Neutrophil (primary cell): ENCODE measurements at regions not wholly inside any gene's neighbourhood (a gene's known extent, or its start where the extent isn't known, plus 50 kb on each side); places are given as distances from the start of the nearest gene placed in this dataset.

Experiments used
- H3K27ac ChIP-seq: fragments of 200-600 bp; sonication (generic); 2 replicates; pipeline ENCODE4 v1.5.1; 2016; ENCODE audit warnings: mild to moderate bottlenecking, moderate library complexity
- H3K27me3 ChIP-seq: fragments of 200-600 bp; sonication (generic); 2 replicates; pipeline ENCODE4 v1.6.0; 2016; ENCODE audit warnings: mild to moderate bottlenecking
- H3K36me3 ChIP-seq: fragments of 200-600 bp; sonication (generic); 2 replicates; pipeline ENCODE4 v1.5.1; 2017
- H3K4me1 ChIP-seq, 2 experiments: fragments of 200-600 bp in 1 of 2; sonication (generic) in 1 of 2; 1 replicate in 1 of 2; 2 replicates in 1 of 2; pipeline versions ENCODE4 v1.5.1 to v1.6.1; 2013 to 2016; ENCODE audit warnings: low read depth in 1 of 2, low read length in 1 of 2, mild to moderate bottlenecking in 1 of 2, moderate library complexity in 1 of 2; ENCODE audit not compliant: control insufficient read depth in 1 of 2, insufficient read depth in 1 of 2
- H3K4me3 ChIP-seq, 2 experiments: fragments of 200-600 bp in 1 of 2; sonication (generic) in 1 of 2; 1 replicate in 1 of 2; 2 replicates in 1 of 2; pipeline ENCODE4 v1.5.1; 2013 to 2016; ENCODE audit warnings: low read depth in 1 of 2, low read length in 1 of 2, mild to moderate bottlenecking in 1 of 2, moderate library complexity in 1 of 2
- H3K9me3 ChIP-seq: fragments of 200-600 bp; sonication (generic); 2 replicates; pipeline ENCODE4 v1.5.1; 2016
- TF ChIP-seq, protein P1 (sequence below): fragments of 200-600 bp; sonication (generic); IDR thresholded peaks from 2 replicates; pipeline ENCODE4 v1.5.1; 2016; ENCODE audit warnings: antibody characterized with exemption

DNA sequence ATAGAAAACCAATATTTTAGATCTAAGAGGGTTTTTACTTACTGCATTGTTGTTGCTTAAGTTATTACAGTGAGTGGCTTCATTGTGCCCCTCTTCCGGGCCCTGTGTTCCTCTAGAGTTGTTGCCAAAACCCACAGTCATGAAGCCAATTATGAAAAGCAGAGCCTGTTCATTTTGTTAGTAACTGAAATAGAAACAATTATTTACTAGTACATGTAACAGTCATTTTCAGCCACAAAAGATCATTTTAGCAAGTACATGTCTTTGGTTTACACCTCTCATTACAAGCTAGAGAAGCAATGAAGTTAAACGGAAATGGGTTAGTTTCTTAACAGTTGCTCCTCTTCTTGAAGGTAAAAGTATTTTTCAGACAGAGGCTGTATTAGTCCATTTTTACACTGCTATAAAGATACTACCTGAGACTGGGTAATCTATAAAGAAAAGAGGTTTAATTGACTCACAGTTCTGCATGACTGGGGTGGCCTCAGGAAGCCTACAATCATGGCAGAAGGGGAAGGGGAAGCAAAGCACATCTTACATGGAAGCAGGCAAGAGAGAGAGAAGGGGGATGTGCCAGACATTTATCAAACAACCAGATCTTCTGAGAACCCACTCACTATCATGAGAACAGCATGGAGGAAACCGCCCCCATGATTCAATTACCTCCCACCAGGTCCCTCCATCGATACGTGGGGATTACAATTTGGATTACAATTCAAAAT lies 380.5 kb downstream of the SFMBT2 start:
- Histone ChIP-seq H3K27ac (no peak overlapping the region), H3K4me1 (peaks cover 0 to 1% of the 10 kb centered on the region in 2 experiments), H3K9me3 (no peaks in the 10 kb centered on the region), H3K4me3 (no peak overlapping the region), H3K36me3 (no peaks in the 10 kb centered on the region), H3K27me3 (no peaks in the 10 kb centered on the region)
- TF ChIP-seq, protein P1, sequence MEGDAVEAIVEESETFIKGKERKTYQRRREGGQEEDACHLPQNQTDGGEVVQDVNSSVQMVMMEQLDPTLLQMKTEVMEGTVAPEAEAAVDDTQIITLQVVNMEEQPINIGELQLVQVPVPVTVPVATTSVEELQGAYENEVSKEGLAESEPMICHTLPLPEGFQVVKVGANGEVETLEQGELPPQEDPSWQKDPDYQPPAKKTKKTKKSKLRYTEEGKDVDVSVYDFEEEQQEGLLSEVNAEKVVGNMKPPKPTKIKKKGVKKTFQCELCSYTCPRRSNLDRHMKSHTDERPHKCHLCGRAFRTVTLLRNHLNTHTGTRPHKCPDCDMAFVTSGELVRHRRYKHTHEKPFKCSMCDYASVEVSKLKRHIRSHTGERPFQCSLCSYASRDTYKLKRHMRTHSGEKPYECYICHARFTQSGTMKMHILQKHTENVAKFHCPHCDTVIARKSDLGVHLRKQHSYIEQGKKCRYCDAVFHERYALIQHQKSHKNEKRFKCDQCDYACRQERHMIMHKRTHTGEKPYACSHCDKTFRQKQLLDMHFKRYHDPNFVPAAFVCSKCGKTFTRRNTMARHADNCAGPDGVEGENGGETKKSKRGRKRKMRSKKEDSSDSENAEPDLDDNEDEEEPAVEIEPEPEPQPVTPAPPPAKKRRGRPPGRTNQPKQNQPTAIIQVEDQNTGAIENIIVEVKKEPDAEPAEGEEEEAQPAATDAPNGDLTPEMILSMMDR: no peak

DNA sequence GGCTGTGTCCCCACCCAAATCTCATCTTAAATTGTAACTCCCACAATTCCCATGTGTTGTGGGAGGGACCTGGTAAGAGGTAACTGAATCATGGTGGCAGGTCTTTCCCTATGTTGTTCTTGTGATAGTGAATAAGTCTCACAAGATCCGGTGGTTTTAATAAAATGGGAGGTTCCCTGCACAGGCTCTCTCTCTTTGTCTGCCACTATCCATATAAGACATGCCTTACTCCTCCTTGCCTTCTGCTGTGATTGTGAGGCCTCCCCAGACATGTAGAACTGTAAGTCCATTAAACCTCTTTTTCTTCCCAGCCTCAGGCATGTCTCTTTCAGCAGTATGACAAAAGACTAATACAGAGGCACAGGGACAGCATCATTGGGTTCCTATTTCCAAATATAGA lies 381.2 kb downstream of the SFMBT2 start:
- Histone ChIP-seq H3K27ac (no peak overlapping the region), H3K4me3 (no peak overlapping the region), H3K27me3 (no peaks in the 10 kb centered on the region), H3K4me1 (no peaks in the 10 kb centered on the region), H3K9me3 (no peaks in the 10 kb centered on the region), H3K36me3 (no peaks in the 10 kb centered on the region)
- TF ChIP-seq, protein P1: no peak

DNA sequence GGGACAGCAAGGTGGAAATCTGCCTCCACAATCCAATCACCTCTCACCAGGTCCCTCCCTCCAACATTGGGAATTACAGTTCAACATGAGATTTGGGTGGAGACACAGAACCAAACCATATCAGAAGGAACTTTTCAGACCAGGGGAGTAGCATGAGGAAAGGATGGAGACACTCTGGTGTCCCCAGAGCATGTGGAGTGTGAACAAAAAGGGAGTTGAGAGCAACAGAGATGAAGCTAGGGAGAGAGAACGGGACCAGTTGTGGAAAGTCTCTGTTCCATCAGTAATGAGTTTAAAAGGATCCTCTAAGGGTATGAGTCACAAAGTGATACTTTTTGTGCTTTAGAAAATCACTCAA lies 382.0 kb downstream of the SFMBT2 start:
- Histone ChIP-seq H3K4me3 (no peak overlapping the region), H3K4me1 (no peaks in the 10 kb centered on the region), H3K9me3 (no peaks in the 10 kb centered on the region), H3K36me3 (no peaks in the 10 kb centered on the region), H3K27me3 (no peaks in the 10 kb centered on the region), H3K27ac (no peak overlapping the region)
- TF ChIP-seq, protein P1: no peak

DNA sequence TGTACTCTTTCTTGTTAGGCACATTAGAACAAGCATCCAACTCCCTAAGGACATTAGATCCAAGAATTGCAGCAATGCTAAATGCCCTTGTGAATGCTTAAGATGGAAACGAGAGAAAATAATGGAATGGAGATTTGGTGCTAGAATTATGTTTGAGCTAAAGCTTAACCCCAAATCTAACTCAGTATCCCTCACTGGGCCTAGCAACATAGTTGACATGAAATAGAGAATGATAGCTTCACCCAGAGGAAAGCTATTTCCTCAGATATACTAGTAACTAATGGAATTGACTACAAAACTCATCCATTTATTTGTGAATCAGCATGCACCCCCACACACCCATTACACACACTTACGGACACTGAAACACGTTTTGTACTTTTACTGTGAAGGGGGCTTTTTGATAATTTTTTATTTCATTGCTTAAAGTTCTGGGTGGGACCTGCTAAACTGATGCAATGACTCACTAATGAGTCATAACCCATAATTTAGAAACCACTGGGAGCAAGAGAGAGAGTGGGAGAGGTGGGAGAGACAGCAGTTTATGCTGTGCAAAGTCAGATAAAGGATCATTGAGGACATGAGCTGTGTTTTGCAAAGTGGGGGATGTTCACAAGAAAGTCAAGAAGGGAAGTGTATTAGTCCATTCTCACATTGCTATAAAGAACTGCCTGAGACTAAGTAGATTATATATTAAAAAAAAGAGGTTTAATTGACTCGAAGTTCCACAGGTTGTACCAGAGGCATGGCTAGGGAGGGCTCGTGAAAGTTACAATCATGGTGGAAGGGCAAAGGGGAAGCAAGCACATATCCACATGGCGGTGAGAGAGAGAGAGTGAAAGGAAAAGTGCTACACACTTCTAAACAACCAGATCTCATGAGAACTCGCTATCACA lies 382.7 kb downstream of the SFMBT2 start:
- no peak overlapping the region for H3K4me3 ChIP-seq
- no peaks in the 10 kb centered on the region for H3K27me3 ChIP-seq
- no peaks in the 10 kb centered on the region for H3K4me1 ChIP-seq
- H3K9me3 ChIP-seq: no peaks in the 10 kb centered on the region
- TF ChIP-seq, protein P1: no peak
- H3K36me3 ChIP-seq: no peaks in the 10 kb centered on the region
- no peak overlapping the region for H3K27ac ChIP-seq

DNA sequence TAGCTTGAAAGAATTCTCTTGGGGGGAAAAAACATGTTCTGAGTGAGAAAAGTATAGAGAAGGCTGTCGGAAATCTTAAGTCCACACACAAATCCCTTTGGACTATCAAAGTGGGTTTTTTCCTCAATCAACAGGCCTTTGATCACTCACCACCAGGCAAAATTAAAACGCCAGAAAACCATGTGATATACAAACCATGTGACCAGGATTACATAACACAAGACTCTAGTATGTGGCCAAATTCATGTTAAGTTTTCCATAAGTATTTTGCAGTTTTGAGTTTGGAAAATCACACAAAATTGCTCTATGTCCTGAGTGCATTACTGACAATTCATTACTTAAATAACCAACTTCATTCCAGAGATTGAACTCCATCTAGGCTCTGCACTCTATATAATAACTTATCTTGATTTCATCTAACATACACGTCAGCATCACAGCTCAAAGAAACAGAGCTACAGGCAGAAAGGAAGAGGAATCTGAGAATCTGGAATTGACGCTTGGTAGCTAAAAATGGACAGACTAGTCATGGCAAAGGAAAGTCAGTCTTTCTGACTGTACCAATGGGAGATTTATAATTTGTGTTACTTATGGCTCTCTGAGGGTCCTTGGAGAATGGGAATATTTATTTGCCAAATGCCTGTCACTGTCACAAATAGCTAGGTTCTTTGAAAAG lies 383.5 kb downstream of the SFMBT2 start:
- H3K9me3 ChIP-seq: no peaks in the 10 kb centered on the region
- H3K27me3 ChIP-seq: no peaks in the 10 kb centered on the region
- H3K4me3 ChIP-seq: no peak overlapping the region
- no peak overlapping the region for H3K27ac ChIP-seq
- TF ChIP-seq, protein P1: no peak
- H3K36me3 ChIP-seq: no peaks in the 10 kb centered on the region
- no peaks in the 10 kb centered on the region for H3K4me1 ChIP-seq
